Aorta (tissue), 5 donors: ENCODE measurements at regions not wholly inside any gene's neighbourhood (a gene's known extent, or its start where the extent isn't known, plus 50 kb on each side); places are given as distances from the start of the nearest gene placed in this dataset.

Experiments
- ATAC-seq: fragments of 200-7000 bp; cut with Tn5 transposase; one replicate; pipeline ENCODE4 v1.9.1; 2022; ENCODE audit warnings: moderate library complexity; ENCODE audit not compliant: low FRiP score
- DNase-seq, 2 donors: peaks; one replicate each; pipeline ENCODE4 v3.0.0-alpha.2; 2020
- H3K27ac ChIP-seq, 2 donors: one replicate each; pipeline ENCODE4 v1.5.1; 2013; ENCODE audit warnings: low read length in 2 of 2, mild to moderate bottlenecking in 2 of 2, moderate library complexity in 2 of 2, control low read depth in 1 of 2, inconsistent platforms in 1 of 2, low read depth in 1 of 2
- H3K27me3 ChIP-seq, 2 donors: one replicate each; pipeline ENCODE4 v1.6.1; 2013; ENCODE audit warnings: control low read depth in 1 of 2, low read length in 1 of 2, mild to moderate bottlenecking in 1 of 2, moderate library complexity in 1 of 2; ENCODE audit not compliant: insufficient read depth in 2 of 2, control insufficient read depth in 1 of 2
- H3K36me3 ChIP-seq, 2 donors: one replicate each; pipeline ENCODE4 v1.6.1; 2013; ENCODE audit warnings: control low read depth in 1 of 2, low read length in 1 of 2, mild to moderate bottlenecking in 1 of 2; ENCODE audit not compliant: insufficient read depth in 2 of 2, control insufficient read depth in 1 of 2
- H3K4me1 ChIP-seq, 2 donors: one replicate each; pipeline ENCODE4 v1.6.1; 2013; ENCODE audit warnings: low read length in 2 of 2, control low read depth in 1 of 2, mild to moderate bottlenecking in 1 of 2, moderate library complexity in 1 of 2; ENCODE audit not compliant: insufficient read depth in 2 of 2, control insufficient read depth in 1 of 2
- H3K4me3 ChIP-seq, 2 donors: one replicate each; pipeline ENCODE4 v1.5.1; 2013; ENCODE audit warnings: low read length in 2 of 2, control low read depth in 1 of 2, mild to moderate bottlenecking in 1 of 2
- H3K9me3 ChIP-seq: one replicate; pipeline ENCODE4 v1.6.1; 2013; ENCODE audit warnings: mild to moderate bottlenecking, low read length; ENCODE audit not compliant: control insufficient read depth
- WGBS, 2 donors: extraction: QIAGEN DNeasy Blood & Tissue Kit; methylation state at CpG; one replicate each; pipeline ENCODE4 v1.1.7; 2013; 5-methylcytosine and 5-hydroxymethylcytosine counted together
- intact Hi-C, 2 donors: fragments of 100-400 bp; cut with DNase I; formaldehyde crosslinking; loops; one replicate each; pipeline versions ENCODE4 v1.14.2 to v1.15.0; 2022
- donor health status: healthy with polysubstance abuse.
- donor health status: Bipolar disorder and iron deficiency.
- donor health status: DM: no; HTN: no; CAD: no.
- donor health status: DM: no; HTN: no; CAD: no.
- donor health status: DM: yes; HTN: yes; CAD: no.

- Histone ChIP-seq H3K36me3 (no peaks in the 10 kb centered on the region), H3K27ac (no peak overlapping the region), H3K27me3 (no peaks in the 10 kb centered on the region), H3K4me1 (no peaks in the 10 kb centered on the region), H3K9me3 (no peaks in the 10 kb centered on the region), H3K4me3 (no peak overlapping the region)
- DNase-seq (no peak), ATAC-seq (no peak)
- WGBS, 2 donors, result 35 to 41% methylated on average over 1 of the region's 1 CpG
- intact Hi-C loops, result no loop called here
Observed at GRCh38 chr17:54771409-54771915, 129.2 kb upstream of the TOM1L1 start.

- ATAC-seq, result no peak
- intact Hi-C loops, result no loop called here
- no peaks in the 10 kb centered on the region for H3K4me1 ChIP-seq
- no peaks in the 10 kb centered on the region for H3K27me3 ChIP-seq
- no peaks in the 10 kb centered on the region for H3K36me3 ChIP-seq
- no peaks in the 10 kb centered on the region for H3K9me3 ChIP-seq
- no peak for DNase-seq
- no peak overlapping the region for H3K27ac ChIP-seq
- 41 to 49% methylated on average over 2 of the region's 2 CpGs for WGBS, 2 donors
- no peak overlapping the region for H3K4me3 ChIP-seq
Observed at GRCh38 chr17:54780238-54780637, 120.4 kb upstream of the TOM1L1 start.

GRCh38 chr17:54781389-54781788 is 119.3 kb upstream of the TOM1L1 start:
- Histone ChIP-seq H3K9me3 (no peaks in the 10 kb centered on the region), H3K36me3 (no peaks in the 10 kb centered on the region), H3K27me3 (no peaks in the 10 kb centered on the region), H3K4me3 (no peak overlapping the region), H3K27ac (no peak overlapping the region), H3K4me1 (no peaks in the 10 kb centered on the region)
- ATAC-seq (no peak), DNase-seq (no peak)
- intact Hi-C loops, result no loop called here
- WGBS, 2 donors, result 76 to 78% methylated on average over 3 of the region's 3 CpGs

GRCh38 chr17:54784305-54784704 is 116.3 kb upstream of the TOM1L1 start:
- Histone ChIP-seq H3K27ac (no peak overlapping the region), H3K4me3 (no peak overlapping the region), H3K9me3 (no peaks in the 10 kb centered on the region), H3K4me1 (no peaks in the 10 kb centered on the region), H3K27me3 (no peaks in the 10 kb centered on the region), H3K36me3 (no peaks in the 10 kb centered on the region)
- intact Hi-C loops, result no loop called here
- 51 to 52% methylated on average over 3 of the region's 3 CpGs for WGBS, 2 donors
- DNase-seq (no peak), ATAC-seq (no peak)

- DNase-seq, result no peak
- Histone ChIP-seq H3K27me3 (no peaks in the 10 kb centered on the region), H3K36me3 (no peaks in the 10 kb centered on the region), H3K9me3 (no peaks in the 10 kb centered on the region), H3K4me1 (no peaks in the 10 kb centered on the region), H3K4me3 (no peak overlapping the region), H3K27ac (no peak overlapping the region)
- intact Hi-C loops, result no loop called here
- 85 to 87% methylated on average over 8 of the region's 8 CpGs for WGBS, 2 donors
- ATAC-seq, result no peak
Observed at GRCh38 chr17:54785643-54786268, 114.9 kb upstream of the TOM1L1 start.

GRCh38 chr17:54789101-54789880 is 111.4 kb upstream of the TOM1L1 start:
- intact Hi-C loops, result no loop called here
- H3K4me3 ChIP-seq, result no peak overlapping the region
- H3K4me1 ChIP-seq, result no peaks in the 10 kb centered on the region
- H3K27ac ChIP-seq, result no peak overlapping the region
- WGBS, 2 donors, result 47% methylated on average over 10 of the region's 10 CpGs
- no peak for DNase-seq
- no peaks in the 10 kb centered on the region for H3K36me3 ChIP-seq
- no peak for ATAC-seq
- no peaks in the 10 kb centered on the region for H3K27me3 ChIP-seq
- no peaks in the 10 kb centered on the region for H3K9me3 ChIP-seq

GRCh38 chr17:54793271-54793670 is 107.4 kb upstream of the TOM1L1 start:
- Histone ChIP-seq H3K27me3 (no peaks in the 10 kb centered on the region), H3K4me3 (no peak overlapping the region), H3K27ac (no peak overlapping the region), H3K4me1 (no peaks in the 10 kb centered on the region), H3K9me3 (no peaks in the 10 kb centered on the region), H3K36me3 (no peaks in the 10 kb centered on the region)
- 53 to 58% methylated on average over 3 of the region's 3 CpGs for WGBS, 2 donors
- intact Hi-C loops, result no loop called here
- ATAC-seq (no peak), DNase-seq (no peak)

- ATAC-seq (no peak), DNase-seq (no peak)
- Histone ChIP-seq H3K36me3 (no peaks in the 10 kb centered on the region), H3K9me3 (no peaks in the 10 kb centered on the region), H3K27ac (no peak overlapping the region), H3K4me3 (no peak overlapping the region), H3K4me1 (no peaks in the 10 kb centered on the region), H3K27me3 (no peaks in the 10 kb centered on the region)
- intact Hi-C loops, result no loop called here
Observed at GRCh38 chr17:54795046-54795445, 105.6 kb upstream of the TOM1L1 start.

GRCh38 chr17:54807331-54807730 is 93.3 kb upstream of the TOM1L1 start:
- Histone ChIP-seq H3K9me3 (peaks cover 1% of the 10 kb centered on the region), H3K4me3 (no peak overlapping the region), H3K36me3 (no peaks in the 10 kb centered on the region), H3K4me1 (no peaks in the 10 kb centered on the region), H3K27me3 (no peaks in the 10 kb centered on the region), H3K27ac (no peak overlapping the region)
- WGBS, 2 donors, result 77 to 90% methylated on average over 2 of the region's 2 CpGs
- DNase-seq (no peak), ATAC-seq (no peak)
- intact Hi-C loops, result no loop called here
